ENCODE measurements at regions not wholly inside any gene's neighbourhood (a gene's known extent, or its start where the extent isn't known, plus 50 kb on each side); places are given as distances from the start of the nearest gene placed in this dataset.

DNA sequence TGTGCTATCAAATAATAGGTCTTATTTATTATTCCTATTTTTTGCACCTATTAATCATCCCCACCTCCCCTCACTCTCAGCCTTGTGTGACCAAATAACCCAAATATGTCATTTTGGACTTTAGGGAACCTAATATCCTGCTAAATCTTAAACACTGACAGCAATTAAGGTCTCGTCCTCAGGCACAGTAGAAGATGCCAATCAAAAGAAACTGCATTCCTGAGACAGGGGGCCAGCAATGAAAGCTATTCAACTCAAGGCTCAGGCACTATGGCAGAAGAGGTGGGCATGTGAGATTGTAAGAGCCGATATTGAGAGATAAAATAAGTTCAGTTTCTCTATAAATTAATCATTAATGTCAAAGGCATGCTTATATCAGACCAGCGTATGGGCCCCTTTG, 1437.7 kb upstream of the PCDH9 start:
- no peaks in the 10 kb centered on the region; the same call in 1 of the 2 replicates for H3K9me3 ChIP-seq (replicated peaks; ENCODE audit: control insufficient read depth, insufficient read depth, low read depth, low read length)
- no peak for ATAC-seq

More for the DNA sequence above, 1437.7 kb upstream of the PCDH9 start:
- Histone ChIP-seq H2AFZ (ENCODE audit: low read depth, low read length) (no peak overlapping the region), H3K27ac (ENCODE audit: extremely low read depth, low read depth, low read length) (no peak overlapping the region), H3K4me2 (ENCODE audit: insufficient read depth, low read length) (no peak overlapping the region), H3K4me3 (no peak overlapping the region), H3K9ac (ENCODE audit: insufficient read depth in 1 of 2, low read depth in 2 of 2, low read length in 2 of 2) (no peak overlapping the region), H3K9me1 (ENCODE audit: control insufficient read depth, insufficient read depth, low read length) (no peaks in the 10 kb centered on the region), H3K27me3 (ENCODE audit: control insufficient read depth in 2 of 2, insufficient read depth in 2 of 2, low read length in 2 of 2) (no peaks in the 10 kb centered on the region), H3K36me3 (ENCODE audit: control insufficient read depth, insufficient read depth, low read length) (no peaks in the 10 kb centered on the region), H4K20me1 (replicated peaks; ENCODE audit: control insufficient read depth, insufficient read depth, low read length) (no peaks in the 10 kb centered on the region), H3K79me2 (ENCODE audit: control insufficient read depth, insufficient read depth, low read length) (no peaks in the 10 kb centered on the region), H3K4me1 (replicated peaks in 1 of 2; ENCODE audit: control insufficient read depth in 2 of 2, insufficient read depth in 2 of 2, low read length in 2 of 2) (no peaks in the 10 kb centered on the region)
- DNase-seq (ENCODE audit: extremely low read depth in 1 of 4, low spot score in 3 of 4) (no peak), FAIRE-seq (no peak)
- ChIA-PET POLR2A (interaction anchor here (0.7 kb wide), 1 partner anchor 479 kb away, joined by 3 read pairs; no protein-coding TSS in a partner anchor), CTCF (ENCODE audit: low intra/inter-chr PET ratio) (no interaction called here)
- 17% methylated on average over 3 of the region's 3 CpGs for WGBS (ENCODE audit: insufficient coverage, low coverage, missing lambda C conversion rate)
- TF ChIP-seq YY1 (IDR thresholded peaks at IDR 0.05; ENCODE audit: borderline replicate concordance in 1 of 3, control insufficient read depth in 1 of 3, extremely low read depth in 1 of 3, insufficient read depth in 3 of 3, insufficient read length in 1 of 3, insufficient replicate concordance in 2 of 3, low read depth in 1 of 3, low read length in 2 of 3) (no peak), ZNF830 (CRISPR knock-in tag; IDR thresholded peaks at IDR 0.05) (no peak), ZNF655 (CRISPR knock-in tag; IDR thresholded peaks at IDR 0.05) (no peak), ZNF354B (CRISPR knock-in tag; IDR thresholded peaks at IDR 0.05) (no peak), ZFPM2 (CRISPR knock-in tag; IDR thresholded peaks at IDR 0.05) (no peak), ZNF551 (CRISPR knock-in tag; IDR thresholded peaks at IDR 0.05) (no peak), ZNF766 (CRISPR knock-in tag; conservative IDR thresholded peaks at IDR 0.05) (no peak), ZNF311 (CRISPR knock-in tag; IDR thresholded peaks at IDR 0.05) (no peak)
- no TSS peak for BruUV-seq (replicated peaks)
- intact Hi-C loops (cut with micrococcal nuclease), result no loop called here
- in situ Hi-C loops (cut with MboI), result no loop called here

Data from K562 (cell line).